IMR-90 (cell line): ENCODE measurements at regions not wholly inside any gene's neighbourhood (a gene's known extent, or its start where the extent isn't known, plus 50 kb on each side); places are given as distances from the start of the nearest gene placed in this dataset.

ENCODE experiments used
- ATAC-seq: fragments of 200-7000 bp; cut with Tn5 transposase; 2 replicates; pipeline ENCODE4 v1.9.1; 2020; ENCODE audit warnings: low read depth, mild to moderate bottlenecking, moderate library complexity
- BruUV-seq: library from RNA; stranded (reverse); fragments of 400-500 nt; replicated peaks from 2 replicates; lab custom pipeline; 2021; lab: Mats Ljungman, UMichigan
- CTCF ChIA-PET: fragments of 300-600 bp; formaldehyde crosslinking; extraction: SDS; loops from one replicate; lab custom pipeline; 2021; ENCODE audit warnings: antibody characterized with exemption; lab: Yijun Ruan, JAX
- POLR2A ChIA-PET: fragments of 300-600 bp; sonication (Branson Sonifier 250); formaldehyde crosslinking; loops from one replicate; lab custom pipeline; 2022; ENCODE audit warnings: antibody characterized with exemption; ENCODE audit not compliant: unreplicated experiment; lab: Charles Lee
- DNase-seq: peaks from one replicate; pipeline ENCODE4 v3.0.0; 2013
- H2AFZ ChIP-seq: replicated peaks from 2 replicates; pipeline ENCODE3; 2013; ENCODE audit warnings: low read length, mild to moderate bottlenecking; ENCODE audit not compliant: poor library complexity
- H2AK5ac ChIP-seq: 2 replicates; pipeline ENCODE4 v1.6.1; 2013; ENCODE audit warnings: low read depth, low read length, inconsistent platforms
- H2AK9ac ChIP-seq: replicated peaks from 2 replicates; pipeline ENCODE3; 2013; ENCODE audit warnings: mild to moderate bottlenecking, low read depth, low read length, moderate library complexity; ENCODE audit not compliant: poor library complexity
- H2BK120ac ChIP-seq: 2 replicates; pipeline ENCODE4 v1.6.1; 2013; ENCODE audit warnings: low read depth, low read length, inconsistent platforms
- H2BK15ac ChIP-seq: 3 replicates; pipeline ENCODE4 v1.6.1; 2013; ENCODE audit warnings: low read depth, low read length, inconsistent platforms
- H2BK20ac ChIP-seq: 2 replicates; pipeline ENCODE4 v1.6.1; 2013; ENCODE audit warnings: low read depth, mild to moderate bottlenecking, inconsistent platforms, low read length, moderate library complexity
- H2BK5ac ChIP-seq: 2 replicates; pipeline ENCODE4 v1.6.1; 2013; ENCODE audit warnings: mild to moderate bottlenecking, low read depth, low read length, inconsistent platforms; ENCODE audit not compliant: poor library complexity, severe bottlenecking
- H3K14ac ChIP-seq: replicated peaks from 2 replicates; pipeline ENCODE4 v1.6.1; 2013; ENCODE audit warnings: low read depth, low read length, inconsistent platforms
- H3K18ac ChIP-seq: 2 replicates; pipeline ENCODE4 v1.6.1; 2013; ENCODE audit warnings: low read depth, low read length, control low read depth
- H3K23ac ChIP-seq: 2 replicates; pipeline ENCODE4 v1.6.1; 2013; ENCODE audit warnings: low read depth, low read length, inconsistent platforms
- H3K27ac ChIP-seq: 2 replicates; pipeline ENCODE4 v1.5.1; 2013; ENCODE audit warnings: mild to moderate bottlenecking, control low read depth, low read length; ENCODE audit not compliant: insufficient read depth
- H3K27me3 ChIP-seq: 2 replicates; pipeline ENCODE4 v1.6.1; 2013; ENCODE audit warnings: low read length; ENCODE audit not compliant: control insufficient read depth, insufficient read depth
- H3K36me3 ChIP-seq: 2 replicates; pipeline ENCODE4 v1.6.1; 2013; ENCODE audit warnings: low read length, mixed read lengths; ENCODE audit not compliant: control insufficient read depth, insufficient read depth
- H3K4ac ChIP-seq: 2 replicates; pipeline ENCODE4 v1.6.1; 2013; ENCODE audit warnings: low read depth, low read length, inconsistent platforms
- H3K4me1 ChIP-seq: 2 replicates; pipeline ENCODE4 v1.6.1; 2013; ENCODE audit warnings: low read length, mixed read lengths; ENCODE audit not compliant: control insufficient read depth, insufficient read depth
- H3K4me2 ChIP-seq: 2 replicates; pipeline ENCODE4 v1.6.1; 2013; ENCODE audit warnings: low read depth, mild to moderate bottlenecking, control low read depth, low read length, moderate library complexity
- H3K4me3 ChIP-seq: 2 replicates; pipeline ENCODE4 v1.5.1; 2013; ENCODE audit warnings: low read depth, mild to moderate bottlenecking, control low read depth, low read length, moderate library complexity; ENCODE audit not compliant: insufficient read depth
- H3K56ac ChIP-seq: 2 replicates; pipeline ENCODE4 v1.6.1; 2013; ENCODE audit warnings: low read length, inconsistent platforms; ENCODE audit not compliant: insufficient read depth; ENCODE audit errors: extremely low read depth
- H3K79me1 ChIP-seq, 2 experiments: 2 replicates each; pipeline ENCODE4 v1.6.1; 2013; ENCODE audit warnings: low read length in 2 of 2, inconsistent platforms in 1 of 2, low read depth in 1 of 2
- H3K9ac ChIP-seq: 2 replicates; pipeline ENCODE4 v1.6.1; 2013; ENCODE audit warnings: low read depth, low read length, control low read depth
- H3K9me1 ChIP-seq: 2 replicates; pipeline ENCODE4 v1.6.1; 2013; ENCODE audit warnings: low read length, inconsistent platforms; ENCODE audit not compliant: insufficient read depth
- H3K9me3 ChIP-seq: 2 replicates; pipeline ENCODE4 v1.6.1; 2013; ENCODE audit warnings: low read length; ENCODE audit not compliant: control insufficient read depth, insufficient read depth
- H4K20me1 ChIP-seq: 2 replicates; pipeline ENCODE4 v1.6.1; 2013; ENCODE audit warnings: low read length, inconsistent platforms; ENCODE audit not compliant: insufficient read depth
- H4K5ac ChIP-seq: 2 replicates; pipeline ENCODE4 v1.6.1; 2013; ENCODE audit warnings: mild to moderate bottlenecking, low read depth, low read length, control low read depth
- H4K8ac ChIP-seq, 2 experiments: 2 replicates each; pipeline ENCODE4 v1.6.1; 2013; ENCODE audit warnings: low read depth in 2 of 2, low read length in 2 of 2, control low read depth in 1 of 2, inconsistent platforms in 1 of 2
- H4K91ac ChIP-seq: 2 replicates; pipeline ENCODE4 v1.6.1; 2013; ENCODE audit warnings: low read depth, low read length, inconsistent platforms; ENCODE audit not compliant: insufficient read depth
- BHLHE40 ChIP-seq: fragments of 150-350 bp; IDR thresholded peaks from 2 replicates; pipeline ENCODE4 v1.6.1; 2016; ENCODE audit warnings: mild to moderate bottlenecking, low read depth, low read length
- CEBPB ChIP-seq: IDR thresholded peaks from 2 replicates; pipeline ENCODE4 v1.6.1; 2012; ENCODE audit warnings: low read depth, low read length, improper control_type of control experiment
- MAFK ChIP-seq: IDR thresholded peaks from 2 replicates; pipeline ENCODE4 v1.6.1; 2012; ENCODE audit warnings: low read depth, low read length, improper control_type of control experiment
- MXI1 ChIP-seq: IDR thresholded peaks from 2 replicates; pipeline ENCODE4 v1.6.1; 2012; ENCODE audit warnings: low read depth, mild to moderate bottlenecking, low read length, moderate library complexity, borderline replicate concordance
- NFE2L2 ChIP-seq: fragments of 150-350 bp; IDR thresholded peaks from 2 replicates; pipeline ENCODE4 v1.6.1; 2016; ENCODE audit warnings: low read depth, mild to moderate bottlenecking, low read length
- POLR2A ChIP-seq: IDR thresholded peaks from 2 replicates; pipeline ENCODE4 v1.6.1; 2012; ENCODE audit warnings: mild to moderate bottlenecking, low read depth, low read length
- WGBS, 2 experiments: methylation state at CpG; one replicate each; pipeline versions ENCODE4 v1.1.5 to v1.1.7; 2013; ENCODE audit warnings: missing lambda C conversion rate in 2 of 2; ENCODE audit not compliant: insufficient read length in 1 of 2; ENCODE audit errors: extremely low coverage in 2 of 2; 5-methylcytosine and 5-hydroxymethylcytosine counted together
- dilution Hi-C: fragments of 300-500 bp; cut with HindIII; formaldehyde crosslinking; loops from one replicate; pipeline ENCODE4 v1.14.3; 2018; ENCODE audit warnings: low sequenced_read_pairs; ENCODE audit not compliant: unreplicated experiment
- in situ Hi-C: fragments of 300-500 bp; cut with MboI; formaldehyde crosslinking; loops from 3 replicates; pipeline ENCODE4 v1.14.3; 2019; ENCODE audit warnings: low sequenced_read_pairs, inconsistent platforms, mixed read lengths
- intact Hi-C: fragments of 100-400 bp; cut with micrococcal nuclease; formaldehyde crosslinking; loops from 2 replicates; pipeline ENCODE4 v1.10.0; 2022

GRCh38 chr2:20917719-20918572, 95.0 kb upstream of the LDAH start (continued):
- no peak for TF ChIP-seq NFE2L2

DNA sequence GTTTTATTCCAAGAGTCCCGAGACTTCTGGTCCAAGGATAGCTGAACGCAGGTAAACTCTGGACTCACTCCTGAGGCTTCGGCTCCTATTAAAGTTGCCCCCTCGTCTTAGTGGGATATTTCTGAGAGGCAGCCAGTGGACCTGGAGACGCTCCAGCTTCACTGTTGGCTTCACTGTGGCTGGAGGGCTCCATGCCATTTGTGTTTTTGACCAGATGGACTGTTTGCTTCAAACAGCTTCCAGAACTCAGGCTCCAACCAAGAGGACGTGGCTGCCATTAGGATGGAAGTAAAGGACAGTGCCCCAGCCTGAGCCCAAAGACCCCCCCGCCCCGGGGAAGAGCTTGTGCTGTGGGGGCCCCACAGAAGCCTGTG, 94.4 kb upstream of the LDAH start:
- Histone ChIP-seq H2BK15ac (no peak overlapping the region), H3K14ac (no peak overlapping the region), H3K9me3 (no peaks in the 10 kb centered on the region), H2AK9ac (no peak overlapping the region), H2AFZ (no peak overlapping the region), H3K27me3 (peaks cover 1% of the 10 kb centered on the region; the same call in 1 of the 2 replicates), H3K27ac (no peak overlapping the region), H4K20me1 (no peaks in the 10 kb centered on the region), H2BK120ac (no peak overlapping the region), H2AK5ac (no peak overlapping the region), H2BK5ac (no peak overlapping the region), H4K8ac (no peak overlapping the region), H3K4me2 (no peak overlapping the region), H3K9ac (no peak overlapping the region), H3K79me1 (no peaks in the 10 kb centered on the region), H3K4ac (no peak overlapping the region), H3K4me1 (no peaks in the 10 kb centered on the region), H3K23ac (no peak overlapping the region), H3K4me3 (no peak overlapping the region), H4K5ac (no peak overlapping the region), H3K18ac (no peak overlapping the region), H2BK20ac (no peak overlapping the region), H3K9me1 (no peaks in the 10 kb centered on the region), H3K56ac (no peak overlapping the region), H4K91ac (no peak overlapping the region), H3K36me3 (no peaks in the 10 kb centered on the region)
- intact Hi-C loops (loop anchor here (2.0 kb wide), 1 partner anchor 256 kb away; no protein-coding TSS in a partner anchor), dilution Hi-C loops (no loop called here), in situ Hi-C loops (no loop called here)
- TF ChIP-seq MXI1 (no peak), POLR2A (no peak), MAFK (no peak), BHLHE40 (no peak), CEBPB (no peak)
- WGBS, 2 experiments: 51% methylated on average over 5 of the region's 8 CpGs; no CpG with 5 or more reads in 1 of the 2 experiments
- ChIA-PET POLR2A (no interaction called here), CTCF (no interaction called here)
- BruUV-seq: no TSS peak
- no peak for DNase-seq
- no peak for ATAC-seq
